ENCODE measurements at regions not wholly inside any gene's neighbourhood (a gene's known extent, or its start where the extent isn't known, plus 50 kb on each side); places are given as distances from the start of the nearest gene placed in this dataset.

- Histone ChIP-seq H3K27me3 (no peaks in the 10 kb centered on the region), H3K4me1 (ENCODE audit: insufficient read depth) (no peaks in the 10 kb centered on the region), H2AFZ (no peak overlapping the region), H3K36me3 (replicated peaks; ENCODE audit: insufficient read depth, low read depth) (no peaks in the 10 kb centered on the region), H4K20me1 (ENCODE audit: insufficient read depth, poor library complexity, severe bottlenecking) (no peaks in the 10 kb centered on the region), H3K9me2 (replicated peaks; ENCODE audit: insufficient read depth) (no peaks in the 10 kb centered on the region), H3K79me2 (no peaks in the 10 kb centered on the region), H3K4me3 (no peak overlapping the region), H3K4me2 (no peak overlapping the region), H3K9me3 (ENCODE audit: low read depth) (no peaks in the 10 kb centered on the region), H3K27ac (no peak overlapping the region)
- no peak for DNase-seq (ENCODE audit: low spot score)
- 55% methylated on average over 8 of the region's 8 CpGs for WGBS (ENCODE audit: low lambda C conversion rate, missing lambda C conversion rate)
- TF ChIP-seq, protein P1, sequence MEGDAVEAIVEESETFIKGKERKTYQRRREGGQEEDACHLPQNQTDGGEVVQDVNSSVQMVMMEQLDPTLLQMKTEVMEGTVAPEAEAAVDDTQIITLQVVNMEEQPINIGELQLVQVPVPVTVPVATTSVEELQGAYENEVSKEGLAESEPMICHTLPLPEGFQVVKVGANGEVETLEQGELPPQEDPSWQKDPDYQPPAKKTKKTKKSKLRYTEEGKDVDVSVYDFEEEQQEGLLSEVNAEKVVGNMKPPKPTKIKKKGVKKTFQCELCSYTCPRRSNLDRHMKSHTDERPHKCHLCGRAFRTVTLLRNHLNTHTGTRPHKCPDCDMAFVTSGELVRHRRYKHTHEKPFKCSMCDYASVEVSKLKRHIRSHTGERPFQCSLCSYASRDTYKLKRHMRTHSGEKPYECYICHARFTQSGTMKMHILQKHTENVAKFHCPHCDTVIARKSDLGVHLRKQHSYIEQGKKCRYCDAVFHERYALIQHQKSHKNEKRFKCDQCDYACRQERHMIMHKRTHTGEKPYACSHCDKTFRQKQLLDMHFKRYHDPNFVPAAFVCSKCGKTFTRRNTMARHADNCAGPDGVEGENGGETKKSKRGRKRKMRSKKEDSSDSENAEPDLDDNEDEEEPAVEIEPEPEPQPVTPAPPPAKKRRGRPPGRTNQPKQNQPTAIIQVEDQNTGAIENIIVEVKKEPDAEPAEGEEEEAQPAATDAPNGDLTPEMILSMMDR (IDR thresholded peaks at IDR 0.05; ENCODE audit: poor library complexity), result no peak
- TF ChIP-seq EZH2 (IDR thresholded peaks at IDR 0.05; ENCODE audit: borderline replicate concordance), result no peak
- TF ChIP-seq EZH2phosphoT487 (IDR thresholded peaks at IDR 0.05; ENCODE audit: low read depth, severe bottlenecking, unreplicated experiment), result no peak
Measured at GRCh38 chr7:57363321-57363720, 86.7 kb upstream of the ZNF716 start.

GRCh38 chr7:57364933-57365710 lies 84.9 kb upstream of the ZNF716 start:
- H3K27ac ChIP-seq, result no peak overlapping the region
- no peaks in the 10 kb centered on the region for H3K9me3 ChIP-seq (ENCODE audit: low read depth)
- H3K36me3 ChIP-seq (replicated peaks; ENCODE audit: insufficient read depth, low read depth), result no peaks in the 10 kb centered on the region
- H3K4me3 ChIP-seq, result no peak overlapping the region
- no peaks in the 10 kb centered on the region for H3K9me2 ChIP-seq (replicated peaks; ENCODE audit: insufficient read depth)
- no peaks in the 10 kb centered on the region for H3K4me1 ChIP-seq (ENCODE audit: insufficient read depth)
- H2AFZ ChIP-seq, result no peak overlapping the region
- H3K79me2 ChIP-seq, result no peaks in the 10 kb centered on the region
- H4K20me1 ChIP-seq (ENCODE audit: insufficient read depth, poor library complexity, severe bottlenecking), result no peaks in the 10 kb centered on the region
- WGBS (ENCODE audit: low lambda C conversion rate, missing lambda C conversion rate), result 75% methylated on average over 17 of the region's 17 CpGs
- H3K27me3 ChIP-seq, result no peaks in the 10 kb centered on the region
- H3K4me2 ChIP-seq, result no peak overlapping the region
- DNase-seq (ENCODE audit: low spot score), result no peak
- TF ChIP-seq, protein P1 (IDR thresholded peaks at IDR 0.05; ENCODE audit: poor library complexity), result no peak
- TF ChIP-seq EZH2phosphoT487 (IDR thresholded peaks at IDR 0.05; ENCODE audit: low read depth, severe bottlenecking, unreplicated experiment), result no peak
- no peak for TF ChIP-seq EZH2 (IDR thresholded peaks at IDR 0.05; ENCODE audit: borderline replicate concordance)

- TF ChIP-seq EZH2phosphoT487 (IDR thresholded peaks at IDR 0.05; ENCODE audit: low read depth, severe bottlenecking, unreplicated experiment) (no peak), EZH2 (IDR thresholded peaks at IDR 0.05; ENCODE audit: borderline replicate concordance) (no peak)
- TF ChIP-seq, protein P1 (IDR thresholded peaks at IDR 0.05; ENCODE audit: poor library complexity), result no peak
Measured at GRCh38 chr7:57367171-57367570, 82.8 kb upstream of the ZNF716 start.

More at GRCh38 chr7:57367171-57367570, 82.8 kb upstream of the ZNF716 start:
- no peaks in the 10 kb centered on the region for H3K9me2 ChIP-seq (replicated peaks; ENCODE audit: insufficient read depth)
- no peaks in the 10 kb centered on the region for H3K27me3 ChIP-seq
- no peak overlapping the region for H3K4me3 ChIP-seq
- no peak overlapping the region for H3K27ac ChIP-seq
- no peaks in the 10 kb centered on the region for H3K36me3 ChIP-seq (replicated peaks; ENCODE audit: insufficient read depth, low read depth)
- 75% methylated on average over 6 of the region's 6 CpGs for WGBS (ENCODE audit: low lambda C conversion rate, missing lambda C conversion rate)
- no peaks in the 10 kb centered on the region for H3K79me2 ChIP-seq
- H3K4me2 ChIP-seq, result no peak overlapping the region
- no peak overlapping the region for H2AFZ ChIP-seq
- H3K9me3 ChIP-seq (ENCODE audit: low read depth), result no peaks in the 10 kb centered on the region
- H4K20me1 ChIP-seq (ENCODE audit: insufficient read depth, poor library complexity, severe bottlenecking), result no peaks in the 10 kb centered on the region
- H3K4me1 ChIP-seq (ENCODE audit: insufficient read depth), result no peaks in the 10 kb centered on the region
- DNase-seq (ENCODE audit: low spot score), result no peak
